Upper lobe of left lung (tissue), 6 donors: ENCODE measurements at regions not wholly inside any gene's neighbourhood (a gene's known extent, or its start where the extent isn't known, plus 50 kb on each side); places are given as distances from the start of the nearest gene placed in this dataset.

Source experiments
- ATAC-seq, 2 donors: fragments of 200-7000 bp; cut with Tn5 transposase; one replicate each; pipeline ENCODE4 v1.9.1; 2022; ENCODE audit warnings: mild to moderate bottlenecking in 2 of 2, moderate library complexity in 2 of 2; ENCODE audit not compliant: low FRiP score in 2 of 2
- DNase-seq, 2 donors: peaks; one replicate each; pipeline ENCODE4 v3.0.0-alpha.2; 2019 to 2020
- H3K27ac ChIP-seq, 4 donors: fragments of 200-600 bp; sonication (generic); one replicate each; pipeline ENCODE4 v1.5.1; 2016 to 2019
- H3K27me3 ChIP-seq, 4 donors: fragments of 200-600 bp; sonication (generic); one replicate each; pipeline ENCODE4 v1.5.1; 2017 to 2019
- H3K36me3 ChIP-seq, 4 donors: fragments of 200-600 bp; sonication (generic); one replicate each; pipeline ENCODE4 v1.5.1; 2016 to 2019
- H3K4me1 ChIP-seq, 4 donors: fragments of 200-600 bp; sonication (generic); one replicate each; pipeline ENCODE4 v1.5.1; 2018 to 2019
- H3K4me3 ChIP-seq, 4 donors: fragments of 200-600 bp; sonication (generic); one replicate each; pipeline ENCODE4 v1.5.1; 2017 to 2019; ENCODE audit warnings: mild to moderate bottlenecking in 2 of 4, moderate library complexity in 1 of 4
- H3K9me3 ChIP-seq, 4 donors: fragments of 200-600 bp; sonication (generic); one replicate each; pipeline ENCODE4 v1.5.1; 2018 to 2019
- CTCF ChIP-seq, 6 experiments: fragments of 450-650 bp in 4 of 6; fragments of 200-600 bp in 2 of 6; sonication (generic) in 2 of 6; IDR thresholded peaks; one replicate each; pipeline ENCODE4 v1.5.1; 2016 to 2019; ENCODE audit warnings: antibody characterized with exemption in 6 of 6
- EP300 ChIP-seq, 4 donors: sonication (generic); formaldehyde crosslinking; IDR thresholded peaks; one replicate each; pipeline ENCODE4 v1.5.1; 2017; ENCODE audit warnings: antibody characterized with exemption in 4 of 4, control low read depth in 2 of 4
- POLR2A ChIP-seq, 4 donors: fragments of 450-650 bp; IDR thresholded peaks; one replicate each; pipeline ENCODE4 v1.5.1; 2016 to 2017; ENCODE audit warnings: antibody characterized with exemption in 4 of 4, mild to moderate bottlenecking in 2 of 4
- POLR2AphosphoS5 ChIP-seq, 2 donors: sonication (generic); formaldehyde crosslinking; IDR thresholded peaks; one replicate each; pipeline ENCODE4 v1.5.1; 2017; ENCODE audit warnings: antibody characterized with exemption in 2 of 2
- WGBS, 2 donors: methylation state at CpG; one replicate each; pipeline ENCODE4 v1.1.5; 2017 to 2018; 5-methylcytosine and 5-hydroxymethylcytosine counted together
- donor health status: DM: no; HTN: no; CAD: no; lungs with moderate emphysema.
- donor health status: DM: no; HTN: yes; CAD: no; lungs with severe emphysema.

- DNase-seq: no peak
- TF ChIP-seq POLR2AphosphoS5 (IDR thresholded peaks at IDR 0.05): no peak
- TF ChIP-seq EP300 (IDR thresholded peaks at IDR 0.05): no peak
- no peak for TF ChIP-seq POLR2A (IDR thresholded peaks at IDR 0.05)
- TF ChIP-seq CTCF (IDR thresholded peaks at IDR 0.05): no peak
- Histone ChIP-seq H3K9me3 (no peaks in the 10 kb centered on the region), H3K36me3 (no peaks in the 10 kb centered on the region), H3K27me3 (no peaks in the 10 kb centered on the region), H3K27ac (no peak overlapping the region), H3K4me3 (no peak overlapping the region), H3K4me1 (no peaks in the 10 kb centered on the region)
- no peak for ATAC-seq
- WGBS, 2 donors: 89 to 91% methylated on average over 1 of the region's 1 CpG
Observed at GRCh38 chr3:102255736-102256135, 179.1 kb upstream of the ZPLD1 start.

- no peaks in the 10 kb centered on the region for H3K4me1 ChIP-seq
- H3K9me3 ChIP-seq: no peaks in the 10 kb centered on the region
- no peak overlapping the region for H3K27ac ChIP-seq
- TF ChIP-seq POLR2AphosphoS5 (IDR thresholded peaks at IDR 0.05): no peak
- no peak for TF ChIP-seq EP300 (IDR thresholded peaks at IDR 0.05)
- no peak for TF ChIP-seq CTCF (IDR thresholded peaks at IDR 0.05)
- no peak for TF ChIP-seq POLR2A (IDR thresholded peaks at IDR 0.05)
- WGBS, 2 donors: 64 to 66% methylated on average over 3 of the region's 3 CpGs
- H3K4me3 ChIP-seq: no peak overlapping the region
- no peaks in the 10 kb centered on the region for H3K27me3 ChIP-seq
- DNase-seq (no peak), ATAC-seq (no peak)
- H3K36me3 ChIP-seq: no peaks in the 10 kb centered on the region
Observed at GRCh38 chr3:102258666-102259227, 176.1 kb upstream of the ZPLD1 start.

- Histone ChIP-seq H3K36me3 (no peaks in the 10 kb centered on the region), H3K4me3 (no peak overlapping the region), H3K9me3 (no peaks in the 10 kb centered on the region), H3K27ac (no peak overlapping the region), H3K27me3 (no peaks in the 10 kb centered on the region), H3K4me1 (no peaks in the 10 kb centered on the region)
- DNase-seq (no peak), ATAC-seq (no peak)
- WGBS, 2 donors: 77 to 84% methylated on average over 2 of the region's 2 CpGs
- TF ChIP-seq CTCF (IDR thresholded peaks at IDR 0.05): no peak
- TF ChIP-seq POLR2AphosphoS5 (IDR thresholded peaks at IDR 0.05): no peak
- TF ChIP-seq POLR2A (IDR thresholded peaks at IDR 0.05): no peak
- no peak for TF ChIP-seq EP300 (IDR thresholded peaks at IDR 0.05)
Observed at GRCh38 chr3:102259663-102260062, 175.2 kb upstream of the ZPLD1 start.

GRCh38 chr3:102265720-102266119, 169.1 kb upstream of the ZPLD1 start:
- TF ChIP-seq POLR2A (IDR thresholded peaks at IDR 0.05): no peak
- no peak for TF ChIP-seq EP300 (IDR thresholded peaks at IDR 0.05)
- no peak for TF ChIP-seq POLR2AphosphoS5 (IDR thresholded peaks at IDR 0.05)
- no peak for TF ChIP-seq CTCF (IDR thresholded peaks at IDR 0.05)
- H3K4me1 ChIP-seq: no peaks in the 10 kb centered on the region
- no peaks in the 10 kb centered on the region for H3K9me3 ChIP-seq
- no peaks in the 10 kb centered on the region for H3K36me3 ChIP-seq
- H3K27me3 ChIP-seq: no peaks in the 10 kb centered on the region
- WGBS, 2 donors: 48 to 65% methylated on average over 3 of the region's 3 CpGs
- no peak overlapping the region for H3K27ac ChIP-seq
- no peak for DNase-seq
- no peak for ATAC-seq
- H3K4me3 ChIP-seq: no peak overlapping the region

GRCh38 chr3:102269406-102269805, 165.4 kb upstream of the ZPLD1 start:
- no peaks in the 10 kb centered on the region for H3K36me3 ChIP-seq
- ATAC-seq: no peak
- TF ChIP-seq EP300 (IDR thresholded peaks at IDR 0.05) (no peak), POLR2A (IDR thresholded peaks at IDR 0.05) (no peak), CTCF (IDR thresholded peaks at IDR 0.05) (no peak), POLR2AphosphoS5 (IDR thresholded peaks at IDR 0.05) (no peak)

More at GRCh38 chr3:102269406-102269805, 165.4 kb upstream of the ZPLD1 start:
- Histone ChIP-seq H3K9me3 (no peaks in the 10 kb centered on the region), H3K4me3 (no peak overlapping the region), H3K4me1 (no peaks in the 10 kb centered on the region), H3K27me3 (no peaks in the 10 kb centered on the region), H3K27ac (no peak overlapping the region)
- no peak for DNase-seq
